SK-N-SH treated with all-trans-retinoic acid at 6 μM for 48 hours (cell line): ENCODE measurements at regions not wholly inside any gene's neighbourhood (a gene's known extent, or its start where the extent isn't known, plus 50 kb on each side); places are given as distances from the start of the nearest gene placed in this dataset.
"Not testable (repeated sequence)": the region's sequence is repeated elsewhere in the genome, so short reads cannot be mapped to it uniquely, and the experiment has no call there.

Experiments
- CSRNP3 ChIP-seq: fragments of 250-450 bp; sonication (Bioruptor Pico); IDR thresholded peaks from 2 replicates; pipeline ENCODE4 v1.5.1; 2021; ENCODE audit warnings: mild to moderate bottlenecking, moderate library complexity
- GLIS3 ChIP-seq: fragments of 250-450 bp; sonication (Bioruptor Pico); IDR thresholded peaks from 2 replicates; pipeline ENCODE4 v1.5.0; 2020; ENCODE audit warnings: mild to moderate bottlenecking, moderate library complexity
- OSR1 ChIP-seq: fragments of 250-450 bp; sonication (Bioruptor Pico); IDR thresholded peaks from 2 replicates; pipeline ENCODE4 v1.8.0; 2022; ENCODE audit warnings: moderate library complexity, mild to moderate bottlenecking, inconsistent platforms
- PATZ1 ChIP-seq: fragments of 250-450 bp; sonication (Bioruptor Pico); IDR thresholded peaks from 2 replicates; pipeline ENCODE4 v1.8.0; 2020; ENCODE audit warnings: mild to moderate bottlenecking, moderate library complexity, borderline replicate concordance
- PPARA ChIP-seq: fragments of 250-450 bp; sonication (Bioruptor Pico); IDR thresholded peaks from 2 replicates; pipeline ENCODE4 v1.5.0; 2020; ENCODE audit warnings: mild to moderate bottlenecking, borderline replicate concordance
- TCF4 ChIP-seq: fragments of 250-450 bp; sonication (Bioruptor Pico); IDR thresholded peaks from 2 replicates; pipeline ENCODE4 v1.8.0; 2021; ENCODE audit warnings: mild to moderate bottlenecking, moderate library complexity, borderline replicate concordance
- TOX ChIP-seq: fragments of 250-450 bp; sonication (Bioruptor Pico); IDR thresholded peaks from 2 replicates; pipeline ENCODE4 v1.8.0; 2021; ENCODE audit warnings: mild to moderate bottlenecking, moderate library complexity, borderline replicate concordance
- ZFP3 ChIP-seq: fragments of 250-450 bp; sonication (Bioruptor Pico); IDR thresholded peaks from 2 replicates; pipeline ENCODE4 v1.5.0; 2020; ENCODE audit warnings: mild to moderate bottlenecking, moderate library complexity

GRCh38 chr9:38484076-38484665 lies 59.9 kb upstream of the IGFBPL1 start:
- not testable (repeated sequence) for TF ChIP-seq ZFP3 (CRISPR knock-in tag); PATZ1; TCF4 (CRISPR knock-in tag); PPARA (CRISPR knock-in tag); CSRNP3 (CRISPR knock-in tag); OSR1 (CRISPR knock-in tag); GLIS3; TOX
